ENCODE measurements at regions not wholly inside any gene's neighbourhood (a gene's known extent, or its start where the extent isn't known, plus 50 kb on each side); places are given as distances from the start of the nearest gene placed in this dataset.

- no peak for DNase-seq (ENCODE audit: insufficient read length, low spot score)
- FAIRE-seq = no peak
- TF ChIP-seq POU2F2 (IDR thresholded peaks at IDR 0.05; ENCODE audit: low read depth, low read length) (no peak), POLR2A (IDR thresholded peaks at IDR 0.05; ENCODE audit: low read depth, low read length) (no peak), PAX5 (IDR thresholded peaks at IDR 0.05; ENCODE audit: insufficient read depth, low read length, severe bottlenecking) (no peak), POLR2AphosphoS5 (IDR thresholded peaks at IDR 0.05; ENCODE audit: low read depth, low read length) (no peak), SPI1 (IDR thresholded peaks at IDR 0.05; ENCODE audit: low read depth, low read length) (no peak), TAF1 (IDR thresholded peaks at IDR 0.05; ENCODE audit: low read depth, low read length) (no peak)
Observed at GRCh38 chr3:66622756-66623457, 122.1 kb upstream of the LRIG1 start.

DNA sequence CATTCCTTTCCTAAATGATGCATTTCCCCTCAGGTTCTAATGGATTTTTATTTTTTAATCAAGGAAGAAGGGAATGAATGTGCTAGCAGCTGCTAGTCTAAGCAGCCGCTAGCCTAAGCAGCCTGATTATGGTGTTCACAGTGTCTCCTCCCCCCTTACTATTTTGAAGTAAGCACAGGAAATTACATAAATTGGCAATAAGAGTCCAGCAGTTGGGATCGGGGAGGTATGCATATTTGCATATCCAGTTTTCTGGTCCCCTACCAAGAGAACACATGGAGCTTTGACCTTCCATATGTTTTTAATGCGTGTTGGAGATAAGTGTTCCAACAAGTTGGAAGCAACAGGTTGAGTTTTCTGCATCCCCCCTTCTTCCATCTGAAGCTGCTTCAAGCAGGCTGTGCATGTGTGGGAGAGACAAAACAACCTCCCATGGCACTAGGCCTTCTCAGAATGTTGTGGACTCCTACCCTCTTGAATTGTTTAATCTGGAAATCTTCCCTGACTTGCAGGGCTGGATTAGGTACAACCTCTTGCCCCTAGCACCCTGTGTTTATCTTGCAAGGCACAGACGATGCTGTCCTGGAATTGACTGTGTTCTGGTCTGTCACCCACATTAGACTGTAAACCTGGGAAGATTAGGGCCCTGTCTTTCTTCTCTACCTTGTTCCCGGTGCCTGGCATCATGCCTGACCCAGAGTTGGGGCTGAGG lies 124.8 kb upstream of the LRIG1 start:
- TF ChIP-seq POU2F2 (IDR thresholded peaks at IDR 0.05; ENCODE audit: low read depth, low read length) = no peak
- TF ChIP-seq POLR2AphosphoS5 (IDR thresholded peaks at IDR 0.05; ENCODE audit: low read depth, low read length) = no peak
- no peak for TF ChIP-seq SPI1 (IDR thresholded peaks at IDR 0.05; ENCODE audit: low read depth, low read length)
- TF ChIP-seq TAF1 (IDR thresholded peaks at IDR 0.05; ENCODE audit: low read depth, low read length) = no peak
- TF ChIP-seq POLR2A (IDR thresholded peaks at IDR 0.05; ENCODE audit: low read depth, low read length) = no peak
- no peak for TF ChIP-seq PAX5 (IDR thresholded peaks at IDR 0.05; ENCODE audit: insufficient read depth, low read length, severe bottlenecking)
- no peak for FAIRE-seq
- DNase-seq (ENCODE audit: insufficient read length, low spot score) = no peak

DNA sequence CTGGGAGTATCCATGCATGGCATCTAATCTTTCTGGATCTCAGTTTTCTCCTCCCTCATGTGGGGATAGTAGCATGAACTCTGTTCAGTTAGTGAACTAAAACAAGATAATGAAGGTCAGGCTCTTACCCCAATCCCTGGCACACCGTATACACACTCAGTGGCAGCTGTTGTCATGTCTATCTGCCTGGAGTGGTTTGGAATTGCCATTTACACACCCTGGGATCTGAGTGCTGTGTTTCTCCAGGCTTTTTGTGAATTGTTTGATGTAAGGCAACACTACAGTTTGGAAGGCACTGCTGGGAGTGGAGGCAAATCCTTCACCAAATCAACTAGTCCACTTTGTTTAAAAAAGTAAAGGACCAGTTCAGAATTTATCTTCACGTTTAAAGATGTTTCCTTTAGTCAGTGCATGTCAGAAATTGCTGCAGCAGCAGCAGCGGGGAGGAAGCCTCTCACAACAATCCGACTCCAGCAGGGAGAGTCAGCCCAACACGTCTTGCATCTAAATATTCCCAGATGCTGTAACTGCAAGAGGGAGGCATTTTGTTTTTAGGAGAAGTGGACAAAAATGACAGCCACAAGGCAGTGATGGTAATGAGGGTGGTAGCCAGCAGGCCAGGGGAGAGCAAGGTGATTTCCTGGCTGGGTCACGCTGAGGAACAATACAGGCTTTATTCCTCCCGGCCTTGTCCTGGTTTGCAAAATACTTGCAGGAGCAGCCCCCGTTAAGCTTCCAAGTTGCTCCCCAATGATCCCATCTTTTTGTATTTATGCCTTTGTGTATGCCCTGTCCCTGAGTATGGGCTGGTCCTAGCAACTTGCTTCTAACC lies 128.5 kb upstream of the LRIG1 start:
- FAIRE-seq (no peak), DNase-seq (ENCODE audit: insufficient read length, low spot score) (no peak)
- no peak for TF ChIP-seq SPI1 (IDR thresholded peaks at IDR 0.05; ENCODE audit: low read depth, low read length)
- TF ChIP-seq POLR2AphosphoS5 (IDR thresholded peaks at IDR 0.05; ENCODE audit: low read depth, low read length) = no peak
- no peak for TF ChIP-seq POU2F2 (IDR thresholded peaks at IDR 0.05; ENCODE audit: low read depth, low read length)
- no peak for TF ChIP-seq TAF1 (IDR thresholded peaks at IDR 0.05; ENCODE audit: low read depth, low read length)
- no peak for TF ChIP-seq PAX5 (IDR thresholded peaks at IDR 0.05; ENCODE audit: insufficient read depth, low read length, severe bottlenecking)
- no peak for TF ChIP-seq POLR2A (IDR thresholded peaks at IDR 0.05; ENCODE audit: low read depth, low read length)

DNA sequence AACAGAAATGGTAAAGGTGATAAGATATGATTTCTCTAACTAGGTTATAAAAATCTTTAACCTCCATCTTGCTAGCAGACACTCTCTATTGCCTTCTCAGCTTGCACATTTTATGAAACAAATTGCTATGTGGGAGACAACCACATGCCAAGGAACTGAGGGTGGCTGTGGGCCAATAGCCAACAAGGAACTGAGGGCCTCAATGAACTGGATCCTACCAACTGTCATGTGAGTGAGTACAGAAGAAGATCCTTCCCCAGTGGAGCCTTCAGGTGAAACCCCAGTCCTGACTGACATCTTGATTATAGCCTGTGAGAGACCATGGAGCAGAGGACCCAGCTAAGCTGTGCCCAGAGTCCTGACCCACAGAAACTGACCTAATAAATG lies 129.2 kb upstream of the LRIG1 start:
- TF ChIP-seq PAX5 (IDR thresholded peaks at IDR 0.05; ENCODE audit: insufficient read depth, low read length, severe bottlenecking) (no peak), POLR2A (IDR thresholded peaks at IDR 0.05; ENCODE audit: low read depth, low read length) (no peak), POU2F2 (IDR thresholded peaks at IDR 0.05; ENCODE audit: low read depth, low read length) (no peak), TAF1 (IDR thresholded peaks at IDR 0.05; ENCODE audit: low read depth, low read length) (no peak), SPI1 (IDR thresholded peaks at IDR 0.05; ENCODE audit: low read depth, low read length) (no peak), POLR2AphosphoS5 (IDR thresholded peaks at IDR 0.05; ENCODE audit: low read depth, low read length) (no peak)
- no peak for FAIRE-seq
- DNase-seq (ENCODE audit: insufficient read length, low spot score) = no peak

DNA sequence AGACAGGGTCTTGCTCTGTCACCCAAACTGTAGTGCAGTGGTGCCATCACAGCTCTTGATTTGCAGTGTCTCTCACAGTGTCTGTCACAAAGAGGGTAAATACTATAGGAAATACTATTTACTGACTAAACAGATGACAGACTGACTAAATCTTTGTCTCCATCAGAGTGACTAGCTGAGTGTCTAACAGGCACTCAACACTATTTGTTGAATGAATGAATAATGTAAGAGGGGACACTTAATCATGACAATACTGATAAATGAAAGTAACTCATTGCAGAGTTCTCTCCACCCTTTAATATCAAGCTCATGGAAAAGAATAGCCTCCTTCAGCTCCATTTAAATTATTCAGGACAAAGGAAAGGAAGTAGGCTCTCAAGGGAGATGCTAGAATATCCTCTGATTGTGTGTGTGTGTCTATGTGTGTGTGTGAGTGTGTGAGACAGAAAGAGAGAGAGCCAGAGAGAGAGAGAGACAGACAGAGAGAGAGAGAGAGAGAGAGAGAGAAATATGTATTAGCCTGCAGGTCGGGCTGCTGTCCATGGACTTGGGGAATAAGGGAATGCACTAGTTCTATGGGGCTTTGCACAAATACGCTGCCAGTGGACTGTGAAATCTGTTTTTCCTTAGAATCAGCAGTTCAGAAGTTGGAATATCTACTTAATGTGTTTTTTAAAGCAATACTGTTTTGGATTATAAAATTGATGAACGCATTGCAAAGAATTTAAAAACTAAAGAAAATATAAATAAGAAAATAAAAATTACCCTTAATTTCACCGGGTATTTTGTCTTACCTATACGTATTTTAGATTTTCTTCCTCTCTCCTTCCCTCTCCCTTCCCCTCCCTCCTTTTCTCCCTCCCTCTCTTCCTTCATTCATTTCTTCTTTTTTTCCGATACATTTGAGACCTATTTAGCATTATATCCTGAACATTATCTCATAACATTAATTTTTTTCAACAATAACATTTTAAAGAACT lies 132.9 kb upstream of the LRIG1 start:
- no peak for FAIRE-seq
- no peak for TF ChIP-seq POLR2A (IDR thresholded peaks at IDR 0.05; ENCODE audit: low read depth, low read length)
- no peak for DNase-seq (ENCODE audit: insufficient read length, low spot score)

GRCh38 chr3:66638717-66639116 lies 137.9 kb upstream of the LRIG1 start:
- FAIRE-seq (peak; percentile 48), DNase-seq (ENCODE audit: insufficient read length, low spot score) (no peak)
- peak; percentile 70 for TF ChIP-seq SPI1 (IDR thresholded peaks at IDR 0.05; ENCODE audit: low read depth, low read length)
- no peak for TF ChIP-seq TAF1 (IDR thresholded peaks at IDR 0.05; ENCODE audit: low read depth, low read length)

DNA sequence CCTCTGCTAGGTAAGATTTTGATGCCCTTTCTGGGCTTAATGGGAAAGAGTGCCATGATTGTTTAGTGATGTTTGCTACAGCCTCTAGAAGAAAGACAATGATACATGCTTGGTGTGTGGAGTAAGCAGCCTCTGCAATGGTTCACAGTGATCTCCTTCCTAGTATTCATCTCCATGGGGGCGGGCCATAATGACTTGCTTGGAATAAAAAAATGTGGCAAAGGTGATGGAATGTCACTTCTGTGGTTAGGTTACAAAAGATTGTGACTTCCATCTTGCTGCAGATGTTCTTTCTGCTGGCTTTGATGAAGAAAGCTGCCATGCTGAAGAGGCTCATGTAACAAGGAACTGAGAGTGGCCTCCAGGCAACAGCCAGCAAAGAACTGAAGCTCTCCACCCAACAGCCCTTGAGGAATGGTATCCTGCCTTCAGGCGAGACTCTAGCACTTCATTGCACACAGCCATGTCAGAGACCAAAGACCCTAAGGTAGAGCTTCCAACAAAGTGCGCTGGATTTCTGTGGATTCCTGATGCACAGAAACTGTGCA lies 139.1 kb upstream of the LRIG1 start:
- TF ChIP-seq SPI1 (IDR thresholded peaks at IDR 0.05; ENCODE audit: low read depth, low read length) (peak; percentile 9; the same call in 1 of the 2 replicates), POLR2AphosphoS5 (IDR thresholded peaks at IDR 0.05; ENCODE audit: low read depth, low read length) (no peak)
- DNase-seq (ENCODE audit: insufficient read length, low spot score) = no peak
- FAIRE-seq = no peak

- no peak for FAIRE-seq
- DNase-seq (ENCODE audit: insufficient read length, low spot score) = no peak
- TF ChIP-seq TAF1 (IDR thresholded peaks at IDR 0.05; ENCODE audit: low read depth, low read length) (no peak), POLR2A (IDR thresholded peaks at IDR 0.05; ENCODE audit: low read depth, low read length) (no peak), SPI1 (IDR thresholded peaks at IDR 0.05; ENCODE audit: low read depth, low read length) (no peak), POU2F2 (IDR thresholded peaks at IDR 0.05; ENCODE audit: low read depth, low read length) (no peak), POLR2AphosphoS5 (IDR thresholded peaks at IDR 0.05; ENCODE audit: low read depth, low read length) (no peak), PAX5 (IDR thresholded peaks at IDR 0.05; ENCODE audit: insufficient read depth, low read length, severe bottlenecking) (no peak)
Observed at GRCh38 chr3:66642019-66642418, 141.2 kb upstream of the LRIG1 start.

DNA sequence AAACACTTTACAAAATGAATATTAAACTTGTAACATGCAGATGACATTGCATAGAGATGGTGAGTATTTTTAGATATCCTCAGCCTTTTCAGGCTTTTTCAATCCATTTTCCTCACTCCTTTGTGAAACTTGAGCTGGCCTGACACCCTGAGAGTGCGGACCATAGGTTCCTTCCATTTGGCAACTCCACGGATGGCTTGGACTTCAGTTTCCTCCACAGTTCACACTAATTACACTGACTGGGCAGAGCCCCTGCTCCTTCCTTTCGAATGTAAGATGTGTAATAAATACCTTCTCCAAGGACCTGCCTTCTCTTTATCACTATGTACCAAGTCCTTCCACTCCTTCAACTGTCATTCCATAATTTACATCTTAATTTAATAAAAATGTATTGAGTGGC lies 141.7 kb upstream of the LRIG1 start:
- TF ChIP-seq TAF1 (IDR thresholded peaks at IDR 0.05; ENCODE audit: low read depth, low read length) (no peak), POU2F2 (IDR thresholded peaks at IDR 0.05; ENCODE audit: low read depth, low read length) (no peak), POLR2A (IDR thresholded peaks at IDR 0.05; ENCODE audit: low read depth, low read length) (no peak), PAX5 (IDR thresholded peaks at IDR 0.05; ENCODE audit: insufficient read depth, low read length, severe bottlenecking) (no peak), POLR2AphosphoS5 (IDR thresholded peaks at IDR 0.05; ENCODE audit: low read depth, low read length) (no peak), SPI1 (IDR thresholded peaks at IDR 0.05; ENCODE audit: low read depth, low read length) (no peak)
- DNase-seq (ENCODE audit: insufficient read length, low spot score) = no peak
- no peak for FAIRE-seq
